HG03139 (cell line): ENCODE measurements at regions not wholly inside any gene's neighbourhood (a gene's known extent, or its start where the extent isn't known, plus 50 kb on each side); places are given as distances from the start of the nearest gene placed in this dataset.

Source experiments
- ATAC-seq: cut with Tn5 transposase; IDR thresholded peaks from one replicate; pipeline ENCODE4 v1.9.1; 2021; ENCODE audit not compliant: unreplicated experiment

DNA sequence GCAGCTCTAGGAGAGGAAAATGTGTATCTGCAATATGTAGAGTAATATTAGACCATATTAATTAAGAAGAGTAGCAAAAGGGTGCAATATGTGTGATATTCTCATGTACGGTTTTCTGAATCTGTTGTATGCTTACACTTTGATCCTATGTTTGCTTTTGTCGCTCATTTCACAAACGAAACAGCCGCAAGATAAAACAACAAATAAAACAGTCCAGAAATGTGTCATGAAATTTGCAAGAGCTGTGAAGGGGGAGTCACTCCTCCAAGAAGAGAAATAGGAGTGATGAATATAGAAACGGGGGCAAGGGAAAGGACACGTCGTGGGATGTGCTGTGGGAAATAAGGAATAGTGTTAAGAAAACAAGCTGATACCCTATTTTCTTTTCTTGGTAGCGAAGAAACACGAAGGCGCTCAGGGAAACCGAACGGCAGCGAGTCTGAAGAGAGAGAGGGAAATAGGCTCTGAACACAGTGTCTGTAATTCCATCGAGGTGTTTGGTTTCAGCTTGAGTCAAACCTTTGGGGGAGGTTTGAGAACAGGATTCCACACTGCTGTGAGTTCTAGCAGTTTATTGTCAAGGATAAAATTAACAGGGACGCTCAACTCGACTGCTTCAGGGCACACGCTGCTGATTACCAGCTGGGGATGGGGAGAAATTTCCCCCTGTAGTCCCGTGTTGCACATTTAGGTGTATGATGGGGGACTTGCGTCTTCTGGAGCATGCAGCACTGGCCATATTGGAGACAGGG is 595.6 kb upstream of the TENM3 start:
- no peak for ATAC-seq

DNA sequence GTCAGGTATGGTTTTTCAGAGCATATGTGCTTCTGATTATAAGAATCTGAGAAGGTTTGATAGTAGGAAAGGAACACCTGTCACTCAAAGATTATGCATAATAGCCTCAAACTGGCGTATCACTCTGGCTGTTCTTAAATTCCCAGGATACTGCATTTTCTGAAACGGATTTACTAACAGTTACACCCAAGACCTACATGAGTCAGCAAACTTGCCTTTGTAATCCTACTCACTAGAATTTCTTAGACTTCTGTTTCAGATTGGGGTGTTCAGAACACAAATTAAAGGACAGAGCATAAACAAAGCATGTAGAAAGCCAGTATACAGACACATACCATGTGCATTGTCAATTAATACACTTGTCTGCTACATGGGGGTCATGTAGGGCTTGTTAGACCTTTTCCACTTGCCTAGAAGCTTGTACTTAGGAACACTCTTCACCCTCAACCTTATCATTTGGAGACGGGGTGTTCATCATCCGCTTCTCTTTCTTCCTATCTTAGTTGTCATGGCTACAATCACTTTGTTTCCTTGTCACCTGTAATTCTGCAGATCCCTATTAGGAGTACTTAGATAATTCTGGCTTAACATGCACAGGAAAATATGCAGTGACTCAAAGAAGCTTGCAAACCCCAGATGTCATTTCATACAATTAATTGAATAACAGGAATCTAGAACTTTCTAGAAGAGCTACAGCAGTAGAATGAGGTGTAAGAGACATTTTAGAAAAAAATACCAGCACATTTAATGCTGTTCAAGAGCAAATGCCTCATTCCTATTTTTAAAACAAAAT is 593.0 kb upstream of the TENM3 start:
- ATAC-seq, result no peak

- no peak for ATAC-seq
Observed at GRCh38 chr4:181656748-181657147, 586.5 kb upstream of the TENM3 start.

DNA sequence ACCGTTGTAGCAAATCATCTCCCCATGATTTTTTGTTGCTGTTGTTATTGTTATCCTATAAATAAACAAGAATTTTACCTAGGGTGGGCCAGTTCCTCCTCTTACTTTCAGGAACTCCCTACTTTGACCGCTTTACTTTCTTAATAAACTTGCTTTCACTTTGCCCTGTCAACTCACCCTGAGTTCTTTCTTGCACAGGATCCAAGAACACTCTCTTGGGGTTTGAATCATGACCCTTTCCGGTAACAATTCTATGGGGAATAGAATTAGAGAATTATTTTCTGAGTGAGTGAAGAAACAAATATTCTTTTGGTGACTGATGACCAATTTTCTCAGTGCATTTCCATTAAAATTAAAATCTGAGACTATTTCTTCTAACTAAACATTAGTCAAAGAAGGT is 584.0 kb upstream of the TENM3 start:
- ATAC-seq, result no peak

- ATAC-seq, result no peak
Observed at GRCh38 chr4:181659876-181660275, 583.3 kb upstream of the TENM3 start.

- no peak for ATAC-seq
Observed at GRCh38 chr4:181661090-181661489, 582.1 kb upstream of the TENM3 start.

- ATAC-seq, result no peak
Observed at GRCh38 chr4:181661923-181662322, 581.3 kb upstream of the TENM3 start.

DNA sequence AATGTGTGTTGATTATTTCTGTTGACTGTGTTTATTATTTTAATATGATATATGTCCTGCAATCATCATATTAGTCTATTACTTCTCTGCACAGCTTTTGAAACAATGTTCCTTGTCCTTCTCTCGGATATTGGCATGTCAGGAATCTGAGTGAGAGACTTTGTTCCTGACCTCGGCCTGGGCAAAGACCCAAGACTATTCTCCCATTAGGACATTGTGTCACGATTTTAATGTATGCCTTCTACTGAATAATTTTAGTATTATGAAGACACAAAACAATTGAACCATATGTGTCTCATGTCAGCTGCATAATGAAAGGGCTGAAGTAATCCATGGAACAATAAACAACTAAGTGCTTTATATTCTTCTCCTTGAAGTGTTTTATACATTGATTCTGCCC is 580.8 kb upstream of the TENM3 start:
- ATAC-seq, result no peak

DNA sequence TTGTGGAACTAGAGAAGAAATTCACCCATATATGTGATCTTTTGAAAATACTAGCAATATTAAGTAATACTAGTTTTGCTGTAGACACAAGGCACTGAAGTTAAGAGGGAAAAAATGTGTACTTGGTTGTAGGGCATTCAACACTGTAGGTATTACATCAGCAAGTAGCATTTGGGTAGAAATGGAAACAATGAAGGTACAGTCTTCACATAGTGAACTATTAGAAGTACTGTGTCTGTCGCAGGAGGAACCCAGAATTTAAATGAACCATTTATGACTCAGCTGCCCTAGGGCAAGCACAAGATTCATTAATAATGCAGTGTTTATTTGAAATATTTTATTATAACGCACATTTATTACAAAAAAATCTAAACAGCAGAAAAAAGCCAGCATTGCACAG is 572.7 kb upstream of the TENM3 start:
- ATAC-seq, result no peak

DNA sequence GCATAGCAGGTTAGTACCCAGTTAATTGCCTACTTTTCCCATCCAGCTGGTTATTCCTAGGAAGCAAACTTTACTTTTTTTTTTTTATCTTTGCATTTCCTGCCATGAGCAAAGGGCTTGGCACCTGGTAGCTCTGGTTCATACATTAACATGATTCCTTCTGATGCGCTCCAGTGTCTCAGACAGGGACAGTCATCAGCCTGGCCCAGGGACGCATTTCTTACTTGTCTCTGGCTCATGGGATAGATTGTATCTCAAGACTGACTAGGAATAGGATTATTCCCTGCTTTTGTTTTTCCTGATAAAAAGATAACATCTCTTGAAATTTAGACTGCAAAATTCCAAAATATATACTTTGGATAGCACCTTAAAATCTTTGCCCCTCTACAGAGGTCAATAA is 571.5 kb upstream of the TENM3 start:
- no peak for ATAC-seq

DNA sequence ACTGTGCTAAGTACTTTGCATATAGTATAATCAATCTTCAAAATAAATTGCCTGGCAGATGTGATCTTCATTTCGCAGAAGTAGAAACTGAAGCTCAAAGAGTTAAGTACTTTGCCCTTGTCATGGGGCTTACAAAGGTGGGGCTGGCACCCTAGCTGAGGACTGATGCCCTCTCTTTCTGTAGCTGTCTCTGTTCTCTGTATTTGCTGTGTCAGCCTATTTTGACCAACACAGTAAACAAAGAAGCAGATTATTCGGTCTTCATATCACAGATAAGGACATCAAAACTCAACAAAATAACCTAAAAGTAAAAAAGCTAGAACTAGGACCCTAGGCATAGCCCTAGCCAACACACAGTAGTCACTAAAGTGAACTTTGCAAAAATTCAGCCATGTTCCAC is 570.5 kb upstream of the TENM3 start:
- ATAC-seq, result no peak

DNA sequence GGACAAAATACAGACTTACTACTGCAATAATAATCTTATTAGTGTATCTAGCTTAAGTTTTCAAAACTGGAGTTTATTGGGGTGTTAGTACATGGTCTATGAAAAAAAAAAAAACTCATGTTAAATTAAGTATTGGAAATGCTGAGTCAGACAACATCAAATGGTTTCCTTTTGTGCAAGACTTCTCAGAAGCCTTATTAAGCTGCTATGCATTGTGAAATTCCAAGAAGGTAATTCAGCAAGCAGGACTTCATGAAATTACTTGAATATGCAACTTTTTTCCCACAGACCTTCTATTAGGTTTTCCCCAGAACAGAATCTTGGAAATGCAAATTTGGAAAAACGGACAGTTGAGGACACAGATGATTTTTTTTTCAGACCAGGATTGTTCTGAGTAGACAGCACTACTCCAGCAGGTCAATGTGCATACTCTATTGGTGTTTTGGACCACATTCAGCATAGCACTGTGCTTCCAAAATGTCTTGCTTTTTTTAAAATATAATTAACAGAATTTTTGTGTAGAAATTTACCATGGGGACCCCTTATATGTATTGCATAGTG is 568.8 kb upstream of the TENM3 start:
- no peak for ATAC-seq

DNA sequence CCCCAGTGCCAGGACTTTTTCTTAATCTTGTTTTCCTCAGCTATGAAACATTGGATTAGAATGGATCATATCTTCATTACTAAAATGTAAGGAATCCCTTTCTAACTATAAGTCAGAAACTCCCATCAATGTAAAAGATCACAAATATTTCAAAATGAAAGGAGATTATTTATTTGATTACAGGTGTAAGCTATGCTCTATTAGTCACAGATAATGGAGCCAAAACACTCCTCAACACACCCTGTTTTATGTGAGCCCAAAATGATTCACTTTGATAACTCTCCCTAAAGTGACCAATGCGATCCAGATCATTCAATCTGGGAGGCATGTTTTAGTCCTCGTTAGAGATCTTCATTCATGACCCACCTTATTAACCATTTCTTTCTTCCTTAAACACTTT is 566.7 kb upstream of the TENM3 start:
- no peak for ATAC-seq

DNA sequence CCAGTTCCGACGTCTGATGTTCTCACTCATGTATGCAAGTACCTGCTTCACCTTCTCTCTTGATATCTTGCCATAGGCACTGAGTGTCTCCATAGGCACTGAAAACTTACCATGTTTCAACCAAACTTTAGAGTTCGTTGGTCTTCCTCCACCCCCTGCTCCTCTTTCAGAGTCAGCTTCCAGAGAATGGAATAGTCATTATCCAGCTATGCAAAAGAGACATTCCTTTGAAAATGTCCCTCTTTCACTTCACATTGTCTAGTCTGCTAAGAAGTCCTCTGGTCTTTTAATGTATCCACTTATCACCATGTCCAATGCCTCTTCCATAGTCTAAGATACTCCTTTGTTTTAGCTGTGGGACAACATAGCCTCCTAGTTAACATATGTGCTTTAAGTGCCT is 566.0 kb upstream of the TENM3 start:
- no peak for ATAC-seq

GRCh38 chr4:181677621-181678020 is 565.6 kb upstream of the TENM3 start:
- ATAC-seq, result no peak

GRCh38 chr4:181679754-181680153 is 563.4 kb upstream of the TENM3 start:
- ATAC-seq, result no peak

- no peak for ATAC-seq
Observed at GRCh38 chr4:181682367-181683047, 560.7 kb upstream of the TENM3 start.

DNA sequence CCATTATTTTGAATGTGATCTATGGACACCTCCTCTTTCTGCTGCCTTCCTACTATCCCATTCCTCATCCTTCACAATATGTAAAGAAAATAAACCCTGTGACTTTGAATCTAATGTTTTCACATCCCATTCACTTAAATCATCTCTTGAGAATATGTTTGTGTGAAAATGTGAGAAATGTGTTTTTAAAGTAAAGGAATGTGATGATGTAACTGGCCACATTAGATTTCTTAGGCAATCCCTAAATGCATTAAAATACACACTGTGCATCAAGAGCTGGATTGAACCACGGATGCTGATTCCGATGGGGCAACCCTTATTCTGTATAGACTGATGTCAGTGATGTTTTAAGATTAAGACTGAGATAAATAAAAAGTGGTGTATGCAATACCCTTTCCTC is 558.9 kb upstream of the TENM3 start:
- no peak for ATAC-seq

GRCh38 chr4:181685461-181685860 is 557.7 kb upstream of the TENM3 start:
- ATAC-seq, result no peak

DNA sequence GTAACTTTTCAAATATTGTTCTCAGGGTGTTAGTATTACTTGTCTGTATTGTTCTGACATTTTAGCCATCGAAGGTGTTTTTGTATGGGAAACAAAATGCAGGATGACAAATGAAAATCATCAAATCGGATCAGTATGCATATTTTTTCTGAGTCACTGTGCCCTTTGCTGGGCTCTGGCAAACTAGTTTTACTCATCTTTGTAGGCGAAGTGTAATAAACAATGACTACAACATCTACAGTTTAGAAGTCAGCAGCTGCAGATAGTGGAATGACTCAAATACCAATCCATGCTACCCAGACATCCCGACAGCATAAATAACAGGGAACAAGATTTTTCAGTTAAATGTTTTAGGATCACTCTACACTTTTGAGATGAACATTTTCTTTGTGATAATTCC is 557.3 kb upstream of the TENM3 start:
- ATAC-seq, result no peak

GRCh38 chr4:181687116-181687515 is 556.1 kb upstream of the TENM3 start:
- ATAC-seq, result no peak

DNA sequence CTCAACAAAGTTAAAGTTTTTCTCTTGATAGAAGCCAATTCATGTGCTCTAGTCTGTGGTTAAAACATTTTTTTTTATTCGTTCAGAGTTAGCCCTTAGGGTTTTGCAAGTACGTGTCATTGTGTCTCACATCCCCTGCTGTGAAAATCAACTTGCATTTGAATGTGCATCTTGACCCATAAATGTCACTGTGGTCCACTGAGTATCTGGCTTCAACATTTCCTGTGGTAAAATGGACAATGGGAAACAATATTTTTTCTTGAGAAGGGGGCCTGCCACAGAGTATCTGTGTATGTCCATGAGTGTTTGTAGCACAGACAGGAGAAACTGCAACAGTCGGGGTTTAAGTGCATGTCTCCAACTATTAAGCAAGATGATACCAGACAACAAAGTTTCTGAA is 554.8 kb upstream of the TENM3 start:
- no peak for ATAC-seq
